UCSD-AML1 (cell line): ENCODE measurements at regions not wholly inside any gene's neighbourhood (a gene's known extent, or its start where the extent isn't known, plus 50 kb on each side); places are given as distances from the start of the nearest gene placed in this dataset.

Source experiments
- DNase-seq: peaks from one replicate; lab custom pipeline; 2025; ENCODE audit not compliant: unreplicated experiment; lab: John Stamatoyannopoulos, UW

DNA sequence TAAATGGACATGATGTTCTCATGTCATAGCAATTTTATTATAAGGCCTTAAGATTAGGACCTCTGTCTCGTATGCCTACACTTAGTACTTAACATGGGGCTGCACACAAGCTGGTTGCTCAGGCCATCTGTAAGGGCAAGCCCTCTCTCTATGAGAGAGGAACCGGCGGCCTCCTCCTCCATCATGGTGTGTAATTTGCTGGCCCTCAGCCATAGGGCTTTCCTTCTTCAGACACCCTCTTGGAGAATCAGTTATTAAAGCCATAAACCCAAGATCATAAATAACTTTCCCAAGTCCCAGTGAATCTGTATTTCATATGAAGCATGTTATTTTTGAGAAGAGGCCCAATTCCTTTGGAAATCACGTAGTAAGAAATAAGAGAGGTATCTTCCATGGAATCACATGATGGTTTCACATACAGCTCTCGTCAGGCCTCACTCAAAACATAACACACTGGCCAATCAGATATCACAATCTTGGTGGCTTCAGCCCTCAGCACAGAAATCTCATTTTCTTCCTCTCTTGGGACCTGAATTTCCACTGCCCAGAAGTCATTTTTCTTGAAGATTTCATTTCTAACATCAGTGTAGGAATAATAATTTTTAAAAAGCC lies 92.6 kb downstream of the RDH14 start:
- no peak for DNase-seq

DNA sequence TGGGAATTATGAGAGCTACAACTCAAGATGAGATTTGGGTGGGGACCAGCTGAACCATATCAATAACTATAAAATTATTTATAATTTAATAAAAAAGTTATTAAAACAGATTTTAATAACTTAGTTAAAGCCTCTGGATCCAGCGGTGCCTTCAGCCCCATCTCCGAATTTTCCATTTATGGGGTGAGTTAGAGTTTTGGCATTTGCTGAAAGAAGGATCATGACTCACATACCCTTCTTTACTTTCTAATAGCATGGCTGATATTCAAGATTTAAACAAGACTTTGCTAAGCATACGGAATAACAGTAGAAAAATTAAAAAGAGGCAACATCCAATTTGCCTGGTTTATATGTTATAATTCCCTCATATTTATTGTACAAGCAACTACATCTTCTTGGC lies 94.5 kb downstream of the RDH14 start:
- DNase-seq = no peak

DNA sequence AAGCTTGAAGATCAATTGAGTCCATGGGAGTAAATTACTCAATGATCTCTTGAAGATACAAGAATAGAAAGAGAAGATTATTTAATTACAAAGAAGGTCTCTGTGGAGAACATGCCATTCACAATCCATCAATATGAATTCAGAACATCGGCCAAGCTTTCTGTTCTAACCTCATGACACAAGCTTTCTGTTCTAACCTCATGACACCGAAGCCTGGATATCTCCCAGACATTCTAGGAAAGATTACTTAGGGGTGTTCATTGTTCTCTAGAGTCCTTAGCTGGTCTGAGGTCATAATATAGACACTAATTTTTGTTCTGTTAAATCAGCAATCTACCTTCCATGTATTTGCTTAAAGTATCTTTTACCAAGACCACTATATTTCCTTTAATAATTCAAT lies 95.5 kb downstream of the RDH14 start:
- DNase-seq = no peak

DNA sequence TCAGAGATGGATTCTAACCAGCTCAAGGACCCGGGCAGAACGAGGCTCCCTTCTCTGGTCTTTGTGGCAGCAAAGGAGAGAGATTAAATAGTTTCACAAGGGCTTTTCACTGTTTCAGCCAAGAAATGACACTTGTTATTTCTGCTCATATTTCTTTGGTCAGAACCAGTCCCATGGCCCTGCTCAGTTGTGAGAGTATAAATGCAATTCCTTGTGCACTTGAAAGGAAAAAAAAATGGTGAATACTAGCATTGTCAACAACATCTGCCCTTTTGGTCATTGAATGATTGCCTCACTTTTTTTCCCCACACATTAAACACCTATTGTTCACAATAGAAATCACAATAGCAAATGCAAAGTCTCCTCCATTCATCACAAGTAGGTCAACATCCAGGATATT lies 104.4 kb downstream of the RDH14 start:
- no peak for DNase-seq

DNA sequence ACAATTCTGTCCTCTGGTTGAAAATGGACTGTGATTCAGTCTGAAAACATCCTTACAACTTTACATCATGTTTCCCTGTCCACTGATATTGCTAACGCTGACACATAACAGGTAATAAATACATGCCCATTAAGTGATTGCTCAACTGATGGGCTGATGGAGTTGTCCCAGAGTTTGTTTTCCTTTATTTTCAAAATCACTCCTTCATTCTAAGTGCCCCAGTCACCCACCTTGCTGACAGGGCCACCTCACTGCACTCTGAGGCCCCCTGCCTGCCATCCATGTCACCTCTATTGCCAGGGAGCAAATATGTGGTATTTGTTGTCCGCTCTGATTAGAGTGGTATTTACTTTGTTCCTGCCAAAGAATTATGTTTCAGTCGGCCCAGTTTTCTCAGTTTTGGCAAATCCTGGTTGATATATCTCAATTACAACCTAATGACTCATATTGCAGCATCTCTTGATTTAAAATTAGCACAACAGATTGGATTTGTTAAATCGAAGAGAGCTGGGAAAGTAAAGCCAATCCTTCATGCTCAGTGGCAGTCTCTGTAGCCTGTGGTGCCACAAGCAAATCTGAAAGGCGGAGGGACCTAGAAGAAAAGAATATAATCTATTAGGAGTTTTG lies 105.1 kb downstream of the RDH14 start:
- no peak for DNase-seq

DNA sequence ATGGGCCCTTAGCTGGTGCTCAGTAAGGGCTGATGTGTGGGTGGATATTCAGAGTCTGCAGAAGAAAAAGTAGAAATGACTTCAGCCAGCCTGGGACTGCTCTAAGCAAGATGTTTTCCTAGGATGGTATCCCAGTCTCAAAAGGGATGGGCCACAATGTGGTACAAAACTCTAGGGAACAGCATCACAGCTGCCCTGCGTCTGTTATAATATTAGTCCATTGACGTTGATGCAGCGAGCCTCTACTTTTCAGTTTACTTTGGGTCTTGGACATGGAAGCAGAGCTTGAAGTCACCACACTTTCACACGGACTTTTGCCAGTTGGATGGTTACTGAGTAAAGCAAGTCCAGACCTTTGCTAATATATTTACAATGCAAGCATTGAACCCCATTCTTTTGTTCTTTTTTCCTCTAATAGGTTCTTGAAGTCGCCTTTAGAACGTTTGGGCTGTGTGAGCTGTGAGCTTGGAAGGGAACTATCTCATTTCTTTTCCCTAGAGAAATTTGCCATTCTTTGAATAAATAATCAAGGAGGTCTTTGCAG lies 105.7 kb downstream of the RDH14 start:
- no peak for DNase-seq

DNA sequence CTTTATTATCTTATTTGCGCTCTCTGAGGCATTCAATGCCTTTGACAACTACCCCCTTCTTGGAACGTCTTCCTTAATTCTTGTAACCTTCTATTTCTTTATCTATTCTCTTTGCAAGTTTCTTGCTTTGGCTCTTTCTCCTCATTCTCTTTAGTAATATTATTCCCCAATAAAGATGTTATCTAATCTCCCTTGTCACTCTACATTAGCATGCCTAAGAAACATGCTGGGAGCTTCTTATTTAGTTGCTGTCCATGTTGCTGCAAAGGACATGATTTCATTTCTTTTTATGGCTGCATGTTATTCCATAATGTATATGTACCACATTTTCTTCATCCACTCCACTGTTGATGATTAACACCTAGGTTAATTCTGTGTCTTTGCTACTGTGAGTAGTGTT lies 113.7 kb downstream of the RDH14 start:
- no peak for DNase-seq

DNA sequence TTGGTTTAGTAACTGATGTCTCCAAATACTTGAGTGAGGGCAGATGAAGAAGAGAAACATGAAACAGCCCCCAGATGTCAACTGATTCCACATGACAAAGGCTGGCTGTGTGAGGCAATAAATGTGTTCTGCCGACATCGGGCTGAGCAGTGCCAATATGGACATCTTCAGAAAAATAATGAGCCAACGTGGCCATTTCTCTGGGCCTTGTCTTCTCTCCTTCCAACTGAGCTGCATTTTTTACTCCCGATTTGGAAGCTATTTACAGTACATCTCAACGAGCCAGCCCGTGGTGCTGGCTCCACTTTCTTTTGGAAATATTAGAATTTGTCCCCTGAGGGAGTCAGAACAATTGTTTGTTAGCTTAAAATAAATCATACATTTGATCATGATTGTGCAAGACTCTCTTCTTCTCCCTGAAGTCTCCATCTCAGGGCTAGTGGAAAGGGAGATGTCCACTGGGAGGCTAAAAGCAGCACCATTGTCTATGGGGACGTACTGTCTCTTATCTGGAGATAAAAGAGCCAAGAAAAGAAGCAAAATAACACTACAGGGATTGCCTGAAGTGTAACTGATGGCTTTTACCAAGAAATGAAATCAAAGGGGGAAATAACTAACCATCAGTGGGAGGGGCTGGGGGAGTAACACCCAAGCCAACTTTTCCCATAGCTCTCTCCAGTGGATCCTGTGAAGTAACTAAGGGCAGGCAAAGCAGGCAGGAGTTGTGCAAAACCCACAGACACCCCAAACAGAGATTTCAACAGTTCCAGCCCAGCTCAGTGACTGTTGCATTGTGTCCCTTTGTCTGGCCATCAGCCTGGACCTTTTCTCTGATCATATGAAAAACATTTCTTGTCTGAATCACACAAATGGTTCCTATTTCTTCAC lies 114.8 kb downstream of the RDH14 start:
- DNase-seq = no peak

DNA sequence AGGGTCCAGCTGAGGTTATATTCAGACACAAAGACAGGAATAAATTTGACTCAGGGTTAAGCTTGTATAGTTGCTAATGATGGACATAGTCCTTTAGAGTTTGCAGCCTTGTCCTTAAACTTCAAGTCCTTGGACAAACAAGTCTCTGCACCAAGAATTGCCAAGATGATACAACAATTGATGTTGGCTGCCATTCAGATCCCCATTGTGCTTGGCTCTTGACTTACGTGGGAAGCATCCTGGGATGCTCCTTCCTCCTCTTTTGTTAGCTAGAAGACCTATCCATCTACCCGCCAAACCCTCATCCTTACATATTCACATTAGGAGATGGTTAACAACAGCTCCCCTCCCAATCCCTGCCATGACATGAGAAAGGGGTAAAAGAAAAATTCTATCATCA lies 115.6 kb downstream of the RDH14 start:
- DNase-seq = no peak

DNA sequence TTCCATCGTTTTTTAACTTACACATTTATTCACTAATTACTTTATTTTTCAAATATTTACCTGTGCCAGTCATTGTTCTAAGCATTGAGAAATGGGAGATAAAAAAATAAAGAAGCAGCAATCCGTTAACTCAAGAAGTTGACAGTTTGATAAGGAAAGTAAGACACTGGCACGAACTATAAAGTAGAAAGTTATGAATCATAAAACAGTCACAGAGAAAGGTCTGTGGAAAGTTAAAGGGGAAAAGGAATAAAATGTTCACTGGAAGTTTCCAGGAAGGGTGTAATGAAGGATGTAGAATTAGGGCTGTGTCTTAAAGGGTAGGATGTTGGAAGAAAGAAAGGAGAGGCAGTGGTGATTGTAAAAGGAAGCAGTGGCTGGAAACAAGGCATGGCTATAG lies 118.9 kb downstream of the RDH14 start:
- no peak for DNase-seq

DNA sequence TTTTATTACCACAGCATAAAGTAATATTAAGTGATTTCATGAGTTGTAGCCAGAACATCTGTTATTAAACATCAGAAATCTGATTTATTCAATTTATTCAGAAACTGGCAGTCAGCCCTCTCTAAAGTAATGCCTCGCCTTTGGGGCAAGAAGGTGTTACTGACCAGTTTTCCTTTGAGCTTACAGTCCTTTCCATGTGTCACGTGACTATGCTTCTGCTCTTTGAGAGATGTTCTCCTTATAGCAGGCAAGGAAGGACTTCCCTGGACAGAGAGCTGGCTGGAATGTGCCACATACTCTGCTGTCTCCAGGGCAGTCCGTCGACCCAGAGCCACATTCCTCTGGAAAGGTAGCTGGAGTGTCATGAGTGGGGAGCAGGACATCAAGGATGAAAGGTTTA lies 119.7 kb downstream of the RDH14 start:
- no peak for DNase-seq

DNA sequence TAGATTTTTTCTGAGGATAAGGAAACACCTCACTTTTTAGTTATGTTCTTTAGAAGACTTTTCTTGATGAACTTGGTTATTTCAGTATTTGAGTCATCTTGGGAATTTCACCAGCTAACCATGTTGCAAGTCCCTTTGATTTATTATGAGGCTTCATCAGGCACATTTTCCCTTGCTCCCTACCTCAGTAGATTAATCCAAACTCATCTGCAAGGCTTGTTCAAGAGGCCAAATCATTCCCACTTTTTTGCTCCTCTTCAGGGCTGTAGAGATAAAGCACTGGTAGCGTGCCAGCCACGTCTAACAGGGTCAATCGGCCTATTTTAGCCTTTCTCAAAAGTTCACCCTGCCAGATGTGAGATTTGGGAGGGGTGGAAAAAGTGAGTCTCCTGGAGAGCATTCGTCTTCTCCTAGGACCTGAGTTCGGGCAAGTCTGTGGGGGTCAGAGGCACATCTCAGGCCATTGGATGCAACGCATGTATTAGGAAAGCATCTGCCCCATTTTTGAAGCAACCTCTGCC lies 120.3 kb downstream of the RDH14 start:
- DNase-seq = no peak

DNA sequence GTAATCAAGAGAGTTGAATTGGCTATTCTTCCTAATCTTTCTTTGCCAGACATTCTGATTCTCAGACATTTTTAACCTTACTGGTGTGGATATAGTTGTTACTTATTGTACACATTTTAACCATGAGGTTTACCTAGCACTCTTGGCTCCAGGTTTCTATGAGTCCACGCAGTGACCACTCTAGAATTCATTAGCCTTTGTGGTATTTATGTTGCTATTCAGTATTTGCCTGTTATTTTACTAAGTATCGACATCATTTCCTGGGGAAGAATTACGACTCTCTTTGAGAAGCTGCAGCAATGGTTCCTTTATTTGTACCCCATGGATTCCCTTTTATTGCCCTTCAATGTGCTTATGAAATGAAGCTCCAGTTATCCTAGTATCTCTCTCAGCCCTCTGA lies 120.7 kb downstream of the RDH14 start:
- no peak for DNase-seq

DNA sequence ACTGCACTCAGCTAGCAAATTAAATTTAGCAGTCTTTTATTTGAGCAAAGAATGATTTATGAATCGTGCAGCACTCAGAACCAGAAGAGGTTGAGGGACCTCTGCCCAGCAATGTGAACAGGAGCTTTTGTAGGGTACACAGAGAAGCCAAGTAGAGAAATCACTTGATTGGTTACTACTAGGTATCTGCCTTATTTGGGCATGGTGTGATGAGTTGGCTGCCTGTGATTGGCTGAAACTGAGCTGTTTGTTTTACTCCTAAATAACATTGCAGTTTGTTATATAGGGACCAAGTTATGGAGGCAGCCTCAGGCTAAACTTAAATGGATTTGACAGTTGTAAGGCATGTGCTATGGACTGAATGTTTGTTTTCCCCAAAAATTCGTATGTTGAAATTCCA lies 122.5 kb downstream of the RDH14 start:
- no peak for DNase-seq

DNA sequence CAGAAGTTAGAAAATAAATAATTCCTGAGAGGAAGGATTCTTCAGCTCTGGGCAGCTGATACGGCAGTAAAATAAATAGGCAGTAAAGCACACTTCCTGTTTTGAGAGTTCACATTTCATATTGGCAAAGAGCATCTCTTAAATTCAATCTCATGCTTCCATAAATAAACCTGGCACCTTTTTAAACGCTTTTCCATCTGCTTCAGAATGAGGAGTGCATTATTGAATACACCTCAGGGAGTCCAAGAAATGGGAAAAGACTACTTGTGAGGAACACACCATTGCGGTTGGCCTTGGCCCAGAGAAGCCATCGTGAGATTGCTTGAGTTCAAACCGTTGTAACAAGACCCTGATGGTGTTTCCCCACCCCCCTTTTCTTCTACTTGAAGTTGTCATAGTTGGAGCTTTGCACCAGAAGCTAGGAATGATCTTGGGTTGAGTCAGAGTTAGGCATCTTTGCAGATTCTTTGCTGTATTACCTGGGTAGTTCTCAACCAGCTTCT lies 123.9 kb downstream of the RDH14 start:
- DNase-seq = no peak

DNA sequence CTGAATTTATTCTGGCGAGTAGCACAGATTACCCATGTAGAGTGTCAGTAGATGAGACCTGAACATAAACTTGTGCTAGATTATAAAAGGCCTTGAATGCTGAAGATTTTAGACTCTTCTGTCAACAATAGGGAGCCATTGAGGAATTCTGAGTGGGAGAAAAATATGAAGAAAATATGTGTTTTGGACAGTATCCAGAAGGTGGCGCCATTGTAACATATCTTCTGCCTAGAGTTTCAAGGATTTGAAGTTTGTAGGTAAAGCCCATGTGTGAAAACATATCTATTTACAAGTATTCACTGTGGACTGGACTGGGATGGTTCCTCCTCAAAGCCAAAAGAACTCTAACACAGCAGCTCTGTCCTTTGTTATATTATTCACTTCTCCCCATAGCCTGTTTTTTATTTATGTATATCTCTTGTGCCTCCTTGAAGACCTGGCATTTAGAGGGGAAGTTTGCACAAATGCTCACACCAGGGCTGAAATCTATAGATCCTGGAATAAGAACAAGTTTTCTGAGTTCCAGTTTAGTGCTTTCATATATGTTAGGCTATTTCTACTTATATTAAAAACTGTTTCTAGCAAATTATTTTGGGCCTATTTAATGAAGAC lies 124.9 kb downstream of the RDH14 start:
- DNase-seq = no peak

DNA sequence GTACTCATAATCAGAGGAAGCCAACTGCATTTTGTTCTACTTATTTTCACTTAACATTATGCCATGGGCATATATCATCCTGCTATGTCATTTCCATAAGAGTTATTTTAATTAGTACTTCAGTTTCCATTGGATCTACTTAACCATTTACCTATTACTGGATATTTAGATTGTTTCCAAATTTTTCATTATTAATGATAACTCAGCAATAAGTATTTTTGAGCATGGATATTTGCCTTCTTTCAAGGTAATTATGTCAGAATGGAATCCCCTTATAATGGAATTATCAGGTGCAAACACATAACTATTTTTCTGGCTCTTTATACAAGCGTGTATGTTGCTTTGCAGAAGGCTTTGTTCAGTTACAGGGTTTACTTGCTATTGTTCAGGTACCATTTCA lies 126.6 kb downstream of the RDH14 start:
- DNase-seq = no peak

DNA sequence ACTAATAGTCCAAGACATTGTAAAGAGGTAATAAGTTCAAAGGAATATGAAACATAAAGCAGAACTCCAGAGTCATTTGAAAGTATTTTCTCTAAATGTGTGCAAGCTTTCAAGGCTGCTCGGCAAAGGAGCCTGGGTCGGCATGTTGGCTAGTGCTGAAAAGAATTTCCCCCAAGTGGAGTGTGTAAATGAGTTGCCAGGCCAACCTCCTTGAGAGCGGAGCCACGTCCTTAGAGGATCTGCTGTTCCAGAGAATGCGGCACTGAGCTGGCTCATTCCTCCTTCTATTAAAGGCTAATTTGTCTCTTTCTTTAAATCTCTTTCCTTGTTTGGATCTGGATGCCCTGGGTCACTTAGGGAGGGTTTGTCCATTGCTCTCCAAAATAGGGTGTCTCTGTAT lies 127.5 kb downstream of the RDH14 start:
- no peak for DNase-seq

DNA sequence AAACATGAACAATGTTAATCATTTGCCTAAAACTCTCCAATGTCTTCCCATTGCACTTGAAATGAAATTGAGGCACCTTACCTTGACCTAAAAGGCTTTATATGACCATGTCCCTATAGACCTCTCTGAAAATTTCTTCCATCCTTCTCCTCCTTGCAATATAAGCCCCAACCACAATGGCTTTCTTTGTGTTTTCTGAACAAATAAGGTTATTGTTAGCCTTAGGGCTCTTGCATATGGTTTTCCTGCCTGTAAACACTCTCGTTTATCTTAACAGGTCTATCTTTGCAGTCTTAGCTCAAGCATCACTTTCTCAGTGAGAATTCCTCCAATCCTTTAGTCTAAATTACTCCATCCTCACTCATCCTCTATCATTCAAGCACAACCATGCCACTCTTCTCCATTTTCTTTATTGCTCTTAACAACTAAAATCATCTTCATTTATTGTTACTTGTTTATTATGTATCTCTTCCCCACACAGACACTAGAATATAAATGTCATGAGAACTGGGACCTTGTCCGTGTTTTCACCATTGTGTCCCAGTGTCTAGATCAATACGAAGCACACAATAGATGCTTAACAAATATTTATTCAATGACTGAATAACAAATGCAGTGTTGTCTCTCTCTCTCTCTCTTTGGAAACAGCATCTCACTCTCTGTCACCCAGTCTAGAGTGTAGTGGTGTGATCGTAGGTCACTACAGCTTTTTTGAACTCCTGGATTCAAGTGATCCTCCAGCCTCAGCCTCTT lies 129.3 kb downstream of the RDH14 start:
- DNase-seq = no peak

DNA sequence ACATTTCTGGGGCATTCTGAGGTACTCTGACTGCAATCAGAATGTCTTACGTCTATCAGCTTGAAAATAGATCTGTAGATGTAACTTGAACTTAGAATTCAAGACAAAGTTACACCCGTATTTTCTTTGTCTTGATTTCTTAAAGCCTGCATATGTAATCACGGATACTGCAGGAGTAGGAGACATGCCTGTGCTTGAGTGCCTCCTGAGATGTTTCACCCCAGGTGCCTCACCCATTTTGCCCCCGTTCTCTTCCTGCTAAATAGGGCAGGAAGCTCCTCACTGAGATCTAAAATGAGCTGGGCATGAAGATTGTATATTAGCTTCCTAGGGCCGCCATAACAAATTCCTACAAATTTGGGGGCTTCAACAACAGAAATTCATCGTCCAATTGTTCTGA lies 131.9 kb downstream of the RDH14 start:
- no peak for DNase-seq
